ENCODE measurements at regions not wholly inside any gene's neighbourhood (a gene's known extent, or its start where the extent isn't known, plus 50 kb on each side); places are given as distances from the start of the nearest gene placed in this dataset.

DNA sequence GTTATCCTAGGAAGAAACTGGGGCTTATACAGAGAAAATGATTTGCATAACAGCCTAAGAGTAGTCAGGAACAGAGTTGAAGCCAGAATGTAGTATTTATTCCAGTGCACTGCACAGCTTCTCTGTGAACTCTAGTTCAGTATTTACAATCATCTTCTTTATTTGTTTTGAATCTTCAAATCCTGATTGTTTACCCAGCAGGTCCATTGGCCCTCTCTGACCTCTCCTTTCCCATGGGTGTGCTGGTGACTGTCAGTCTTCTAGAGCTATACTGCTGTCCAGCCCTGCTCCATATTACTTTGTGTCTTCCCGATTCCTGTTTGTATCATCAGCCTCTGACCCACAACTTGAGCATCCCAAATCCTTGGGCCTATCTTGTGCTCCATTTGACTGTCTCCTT lies 301.9 kb upstream of the HS3ST1 start:
- no peak for DNase-seq (ENCODE audit: low read depth in 2 of 2)
- TF ChIP-seq, protein P1, sequence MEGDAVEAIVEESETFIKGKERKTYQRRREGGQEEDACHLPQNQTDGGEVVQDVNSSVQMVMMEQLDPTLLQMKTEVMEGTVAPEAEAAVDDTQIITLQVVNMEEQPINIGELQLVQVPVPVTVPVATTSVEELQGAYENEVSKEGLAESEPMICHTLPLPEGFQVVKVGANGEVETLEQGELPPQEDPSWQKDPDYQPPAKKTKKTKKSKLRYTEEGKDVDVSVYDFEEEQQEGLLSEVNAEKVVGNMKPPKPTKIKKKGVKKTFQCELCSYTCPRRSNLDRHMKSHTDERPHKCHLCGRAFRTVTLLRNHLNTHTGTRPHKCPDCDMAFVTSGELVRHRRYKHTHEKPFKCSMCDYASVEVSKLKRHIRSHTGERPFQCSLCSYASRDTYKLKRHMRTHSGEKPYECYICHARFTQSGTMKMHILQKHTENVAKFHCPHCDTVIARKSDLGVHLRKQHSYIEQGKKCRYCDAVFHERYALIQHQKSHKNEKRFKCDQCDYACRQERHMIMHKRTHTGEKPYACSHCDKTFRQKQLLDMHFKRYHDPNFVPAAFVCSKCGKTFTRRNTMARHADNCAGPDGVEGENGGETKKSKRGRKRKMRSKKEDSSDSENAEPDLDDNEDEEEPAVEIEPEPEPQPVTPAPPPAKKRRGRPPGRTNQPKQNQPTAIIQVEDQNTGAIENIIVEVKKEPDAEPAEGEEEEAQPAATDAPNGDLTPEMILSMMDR (IDR thresholded peaks at IDR 0.05; ENCODE audit: low read depth, low read length), result no peak
- no peak overlapping the region for H3K4me3 ChIP-seq (replicated peaks in 1 of 2; ENCODE audit: low read depth in 2 of 2, low read length in 2 of 2)

DNA sequence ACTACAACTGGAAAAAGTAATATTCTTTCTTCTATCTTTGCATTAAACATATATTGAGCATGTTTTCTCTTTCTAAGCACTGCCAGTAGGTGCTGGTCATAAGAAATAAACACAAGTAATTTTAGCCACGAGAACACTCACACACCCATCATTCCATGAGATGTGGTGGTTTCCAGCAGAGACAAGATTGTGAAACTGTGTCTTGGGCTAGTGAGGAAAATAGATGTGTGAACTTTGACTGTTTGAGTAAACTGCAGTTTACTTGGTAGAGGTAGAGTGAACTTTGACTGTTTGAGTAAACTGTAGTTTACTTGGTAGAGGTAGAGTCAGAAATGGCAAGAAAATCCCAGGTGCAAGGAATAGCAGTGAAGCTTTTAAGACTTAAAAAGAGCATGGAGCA lies 300.9 kb upstream of the HS3ST1 start:
- H3K4me3 ChIP-seq (replicated peaks in 1 of 2; ENCODE audit: low read depth in 2 of 2, low read length in 2 of 2), result no peak overlapping the region
- TF ChIP-seq, protein P1 (IDR thresholded peaks at IDR 0.05; ENCODE audit: low read depth, low read length), result no peak
- peak; percentile 19 to 50 for DNase-seq (ENCODE audit: low read depth in 2 of 2)

DNA sequence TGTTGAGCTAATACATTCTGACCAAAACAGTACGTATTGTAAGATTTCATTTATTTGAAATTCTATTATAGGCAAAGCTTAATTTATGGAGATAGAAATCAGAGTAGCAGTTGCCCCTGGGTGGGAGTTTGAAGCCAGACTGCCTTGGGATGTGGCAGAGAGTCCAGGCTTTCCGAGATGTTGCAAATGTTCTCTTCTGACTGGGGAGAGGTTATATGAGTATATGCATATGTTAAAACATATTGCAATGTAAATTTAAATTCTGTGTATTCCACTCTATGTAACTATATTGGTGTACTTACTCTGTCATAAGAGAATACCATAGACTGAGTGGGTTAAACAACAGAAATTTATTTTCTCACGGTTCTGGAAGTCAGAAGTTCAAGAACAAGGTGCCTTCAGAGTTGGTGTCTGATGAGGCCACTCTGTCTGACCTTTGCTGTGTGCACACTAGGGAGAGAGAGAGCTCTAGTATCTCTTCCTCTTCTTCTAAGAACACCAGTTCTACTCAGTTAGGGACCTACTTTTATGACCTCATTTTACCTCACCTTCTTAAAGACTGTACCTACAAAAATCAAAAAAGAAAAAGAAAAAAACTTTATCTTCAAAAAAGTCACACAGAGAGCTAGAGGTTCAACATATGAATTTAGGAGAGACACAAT lies 299.3 kb upstream of the HS3ST1 start:
- no peak for DNase-seq (ENCODE audit: low read depth in 2 of 2)
- TF ChIP-seq, protein P1 (IDR thresholded peaks at IDR 0.05; ENCODE audit: low read depth, low read length), result no peak
- no peak overlapping the region for H3K4me3 ChIP-seq (replicated peaks in 1 of 2; ENCODE audit: low read depth in 2 of 2, low read length in 2 of 2)

DNA sequence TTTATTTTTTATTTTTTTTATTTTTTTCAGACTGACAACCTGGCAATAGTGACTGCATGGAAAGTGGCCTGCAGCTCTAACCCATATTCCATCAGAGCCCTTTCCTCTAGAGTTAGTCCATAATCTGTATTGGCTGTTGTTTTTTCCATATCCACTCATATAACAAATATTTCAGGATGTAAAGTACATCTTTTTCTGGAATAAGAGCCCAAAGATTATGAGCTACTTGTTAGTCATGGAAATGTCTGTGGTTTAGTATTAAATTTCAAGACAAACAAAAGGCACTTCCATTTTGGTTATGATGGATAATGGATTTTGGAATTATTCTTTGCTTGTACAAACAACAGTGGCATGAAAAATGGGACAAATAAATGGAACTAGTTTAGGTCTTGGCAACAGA lies 296.0 kb upstream of the HS3ST1 start:
- peak; percentile 41 for DNase-seq (ENCODE audit: low read depth in 2 of 2)
- no peak overlapping the region for H3K4me3 ChIP-seq (replicated peaks in 1 of 2; ENCODE audit: low read depth in 2 of 2, low read length in 2 of 2)
- TF ChIP-seq, protein P1 (IDR thresholded peaks at IDR 0.05; ENCODE audit: low read depth, low read length), result no peak

DNA sequence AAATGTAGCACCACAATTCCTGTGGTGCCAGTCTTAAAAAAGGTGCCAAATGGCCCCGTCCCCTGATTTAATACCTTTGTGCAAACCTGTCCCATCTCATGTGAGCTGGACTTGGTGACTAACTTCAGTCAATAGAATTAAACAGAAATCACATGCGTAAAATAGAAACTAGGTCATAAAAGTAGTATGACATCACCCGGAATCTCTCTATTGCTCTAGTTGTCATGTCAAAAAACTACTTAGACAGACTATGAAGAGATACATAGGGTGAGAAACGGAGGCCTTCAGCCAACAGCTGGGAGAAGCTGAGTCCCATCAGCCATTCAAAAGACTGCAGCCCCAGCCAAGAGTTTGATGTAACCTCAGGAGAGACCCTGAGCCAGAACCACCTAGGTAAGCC lies 293.5 kb upstream of the HS3ST1 start:
- no peak overlapping the region for H3K4me3 ChIP-seq (replicated peaks in 1 of 2; ENCODE audit: low read depth in 2 of 2, low read length in 2 of 2)
- no peak for DNase-seq (ENCODE audit: low read depth in 2 of 2)
- TF ChIP-seq, protein P1 (IDR thresholded peaks at IDR 0.05; ENCODE audit: low read depth, low read length), result no peak

DNA sequence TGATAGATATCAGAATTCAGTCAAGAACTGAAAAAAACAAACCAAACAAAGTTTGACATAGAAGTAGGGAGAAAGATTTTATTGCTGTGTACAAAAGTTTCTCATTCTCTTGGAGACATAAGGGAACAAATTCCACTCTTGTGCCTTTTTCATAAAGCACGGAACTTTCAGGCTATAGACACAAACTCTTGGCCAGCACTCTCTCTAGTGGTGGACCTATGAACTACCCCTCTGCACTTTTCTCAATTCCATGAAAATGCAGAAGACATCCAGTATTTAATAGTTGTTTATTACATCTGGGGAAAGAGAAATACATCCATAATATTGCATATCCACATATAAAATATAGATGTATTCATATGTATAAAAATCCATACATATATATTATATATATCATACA lies 291.6 kb upstream of the HS3ST1 start:
- peak; percentile 54 to 76 for DNase-seq (ENCODE audit: low read depth in 2 of 2)
- TF ChIP-seq, protein P1 (IDR thresholded peaks at IDR 0.05; ENCODE audit: low read depth, low read length), result peak; percentile 71
- H3K4me3 ChIP-seq (replicated peaks in 1 of 2; ENCODE audit: low read depth in 2 of 2, low read length in 2 of 2), result no peak overlapping the region

DNA sequence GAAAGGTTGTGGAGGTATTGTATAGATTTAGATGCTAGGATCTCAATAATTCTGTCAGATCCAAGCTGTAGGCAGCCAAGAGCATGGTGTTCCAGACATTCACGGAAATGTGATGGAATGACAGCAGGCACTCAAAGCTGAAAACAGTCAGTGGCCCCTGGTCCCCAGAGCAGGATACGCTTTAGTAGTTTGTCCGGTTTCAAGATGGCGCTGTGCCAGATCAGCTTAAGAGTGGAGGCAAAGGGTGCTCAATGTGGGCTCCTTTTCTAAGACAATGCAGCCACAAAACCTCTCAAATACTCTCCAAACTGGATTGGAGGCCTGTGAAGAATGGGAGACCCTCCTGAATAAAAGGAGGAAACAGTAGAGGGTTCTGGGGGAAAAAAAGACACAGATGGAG lies 291.2 kb upstream of the HS3ST1 start:
- TF ChIP-seq, protein P1 (IDR thresholded peaks at IDR 0.05; ENCODE audit: low read depth, low read length), result no peak
- DNase-seq (ENCODE audit: low read depth in 2 of 2), result no peak
- no peak overlapping the region for H3K4me3 ChIP-seq (replicated peaks in 1 of 2; ENCODE audit: low read depth in 2 of 2, low read length in 2 of 2)

Measured in cardiac fibroblast (primary cell).